HUES48 (cell line): ENCODE measurements at regions not wholly inside any gene's neighbourhood (a gene's known extent, or its start where the extent isn't known, plus 50 kb on each side); places are given as distances from the start of the nearest gene placed in this dataset.

Experiments
- H3K27ac ChIP-seq: one replicate; pipeline ENCODE4 v1.7.0; 2013; ENCODE audit warnings: low read depth, low read length, inconsistent platforms
- H3K27me3 ChIP-seq: 2 replicates; pipeline ENCODE4 v1.6.1; 2013; ENCODE audit warnings: mild to moderate bottlenecking, low read length; ENCODE audit not compliant: control insufficient read depth, insufficient read depth
- H3K36me3 ChIP-seq: 2 replicates; pipeline ENCODE4 v1.6.1; 2013; ENCODE audit warnings: low read length; ENCODE audit not compliant: control insufficient read depth, insufficient read depth
- H3K4me1 ChIP-seq: 2 replicates; pipeline ENCODE4 v1.6.1; 2013; ENCODE audit warnings: mild to moderate bottlenecking, low read length; ENCODE audit not compliant: control insufficient read depth, insufficient read depth
- H3K4me3 ChIP-seq: 2 replicates; pipeline ENCODE4 v1.5.1; 2013; ENCODE audit warnings: mild to moderate bottlenecking, low read depth, low read length
- H3K9ac ChIP-seq: 2 replicates; pipeline ENCODE4 v1.6.1; 2013; ENCODE audit warnings: mild to moderate bottlenecking, low read depth, low read length, moderate library complexity
- H3K9me3 ChIP-seq: 2 replicates; pipeline ENCODE4 v1.6.1; 2013; ENCODE audit warnings: low read length; ENCODE audit not compliant: control insufficient read depth, insufficient read depth

DNA sequence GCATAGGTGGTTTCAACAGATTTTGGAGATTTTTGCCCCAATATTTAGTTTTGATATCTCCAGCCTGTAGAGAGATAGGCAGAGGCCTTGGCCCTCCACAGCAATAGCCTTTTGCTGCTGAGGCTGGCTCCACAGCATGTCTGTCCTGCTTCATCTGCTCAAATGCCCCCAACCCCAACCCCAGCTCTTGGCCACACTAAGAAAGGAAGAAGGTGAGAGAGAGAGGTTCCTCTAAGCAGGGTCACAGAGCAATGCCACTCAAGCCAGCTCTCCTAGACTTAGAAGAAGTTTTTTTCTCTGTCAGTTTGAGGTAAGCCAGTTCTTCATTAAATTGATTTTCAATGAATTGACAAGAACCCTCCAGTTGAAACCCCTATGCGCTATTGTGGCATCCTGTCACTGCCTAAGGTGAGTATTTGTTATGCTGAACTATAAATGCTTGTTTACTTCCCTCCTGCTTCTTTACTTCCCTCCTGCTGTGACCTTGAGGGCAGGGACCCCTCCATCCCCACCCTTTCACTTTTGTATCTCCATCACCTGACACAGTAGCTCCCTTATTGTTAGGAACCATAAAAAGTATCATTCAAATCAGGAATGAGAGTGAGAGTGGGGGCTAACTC, 366.2 kb upstream of the CNR1 start:
- Histone ChIP-seq H3K36me3 (no peaks in the 10 kb centered on the region), H3K4me3 (no peak overlapping the region), H3K27ac (no peak overlapping the region), H3K9ac (no peak overlapping the region), H3K9me3 (peaks cover 6% of the 10 kb centered on the region; the same call in 1 of the 2 replicates), H3K27me3 (no peaks in the 10 kb centered on the region), H3K4me1 (peaks cover 15% of the 10 kb centered on the region; the same call in 1 of the 2 replicates)

DNA sequence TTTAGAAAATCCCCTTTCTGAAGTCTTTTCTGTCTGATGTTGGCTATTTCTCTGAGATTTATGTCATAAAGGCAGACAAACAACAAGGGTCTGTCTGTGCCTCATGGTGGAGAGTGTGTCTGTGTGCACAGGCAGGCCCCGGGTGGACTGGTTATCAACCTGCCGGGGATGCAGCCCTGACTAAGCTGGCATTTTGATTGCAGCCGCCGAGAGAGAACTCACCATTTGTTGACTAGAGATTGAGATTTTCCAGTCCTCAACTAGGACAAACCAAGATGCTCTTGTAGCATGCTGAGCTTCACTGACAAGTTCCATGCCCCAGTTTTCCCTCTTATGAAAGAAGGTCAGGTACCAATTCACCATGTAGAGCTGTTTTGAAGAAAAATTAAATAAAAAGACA, 363.6 kb upstream of the CNR1 start:
- Histone ChIP-seq H3K27me3 (no peaks in the 10 kb centered on the region), H3K4me3 (no peak overlapping the region), H3K27ac (no peak overlapping the region), H3K4me1 (peaks cover 15% of the 10 kb centered on the region; the same call in 1 of the 2 replicates), H3K9me3 (peaks cover 7% of the 10 kb centered on the region; the same call in 1 of the 2 replicates), H3K9ac (no peak overlapping the region), H3K36me3 (no peaks in the 10 kb centered on the region)

DNA sequence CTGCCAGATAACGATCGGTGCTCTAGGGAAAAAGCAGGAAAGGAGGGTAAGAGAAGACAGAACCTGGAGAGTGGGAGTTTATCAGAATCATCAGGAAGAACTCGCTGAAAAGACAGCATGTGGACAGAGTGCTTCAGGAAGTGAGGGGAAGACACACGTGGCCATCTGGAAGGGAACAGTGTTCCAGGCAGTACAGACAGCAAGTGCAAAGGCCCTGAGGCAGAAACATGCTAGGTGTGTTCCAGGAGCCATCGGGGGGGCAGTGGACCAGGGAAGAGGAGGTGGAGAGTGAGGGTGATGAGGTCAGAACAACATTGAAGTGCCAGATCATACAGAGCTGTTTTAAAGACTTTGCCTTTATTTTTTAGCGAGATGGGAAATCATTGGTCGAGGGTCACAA, 354.3 kb upstream of the CNR1 start:
- H3K9me3 ChIP-seq: no peaks in the 10 kb centered on the region
- H3K9ac ChIP-seq: no peak overlapping the region
- H3K27ac ChIP-seq: no peak overlapping the region
- no peaks in the 10 kb centered on the region for H3K4me1 ChIP-seq
- H3K36me3 ChIP-seq: no peaks in the 10 kb centered on the region
- H3K27me3 ChIP-seq: no peaks in the 10 kb centered on the region
- H3K4me3 ChIP-seq: no peak overlapping the region

DNA sequence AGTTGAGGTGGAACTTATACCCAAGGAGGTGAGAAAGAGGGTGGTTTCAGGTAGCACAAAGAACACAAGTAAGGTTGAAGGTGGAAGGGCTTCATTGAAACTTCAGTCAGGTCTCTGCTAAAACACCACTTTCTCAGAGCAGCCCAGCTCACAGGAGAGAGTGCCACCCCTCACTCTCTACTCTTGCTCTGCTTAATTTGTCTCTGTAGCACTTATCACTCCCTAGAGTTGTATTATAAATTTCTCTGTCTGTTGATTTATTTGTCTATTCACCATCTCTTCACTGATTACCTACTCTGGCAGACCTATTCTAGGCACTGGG, 353.8 kb upstream of the CNR1 start:
- H3K36me3 ChIP-seq: no peaks in the 10 kb centered on the region
- no peak overlapping the region for H3K27ac ChIP-seq
- H3K27me3 ChIP-seq: no peaks in the 10 kb centered on the region
- no peak overlapping the region for H3K4me3 ChIP-seq
- H3K9me3 ChIP-seq: no peaks in the 10 kb centered on the region
- no peaks in the 10 kb centered on the region for H3K4me1 ChIP-seq
- H3K9ac ChIP-seq: no peak overlapping the region

DNA sequence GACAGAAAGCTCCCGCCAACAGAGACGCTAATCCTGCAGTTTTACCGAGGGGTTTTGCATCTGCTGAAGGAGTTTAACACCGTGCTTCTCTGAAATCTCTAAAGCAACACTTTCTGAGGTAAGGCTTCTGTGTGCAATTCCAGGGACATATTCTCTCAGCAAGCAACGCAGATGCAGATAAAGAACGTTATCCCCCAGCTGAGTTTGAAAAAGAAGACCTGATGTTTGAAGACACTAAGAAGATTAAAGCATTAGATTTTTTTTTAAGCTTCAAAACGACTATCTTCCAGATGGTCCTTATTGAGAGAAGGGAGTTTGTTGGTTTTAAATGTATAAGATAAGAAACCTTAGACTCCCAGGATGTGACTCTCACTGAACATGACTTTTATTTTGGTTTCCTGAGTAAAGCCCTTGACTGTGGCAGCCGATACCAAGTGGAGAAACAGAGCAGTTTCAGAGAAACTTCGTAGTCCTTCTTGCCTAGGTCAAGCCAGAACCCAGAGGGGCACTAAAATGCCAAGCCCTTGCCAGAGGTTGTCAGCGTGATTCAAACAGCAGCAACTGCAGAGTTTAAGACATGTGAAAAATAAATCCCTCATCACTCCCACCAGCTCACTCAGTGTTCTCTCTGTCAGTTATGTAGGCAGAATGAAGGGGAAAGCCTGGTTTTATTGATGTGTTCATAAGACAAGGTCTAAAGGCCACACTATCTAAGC, 353.3 kb upstream of the CNR1 start:
- H3K4me3 ChIP-seq: no peak overlapping the region
- H3K36me3 ChIP-seq: no peaks in the 10 kb centered on the region
- H3K9ac ChIP-seq: no peak overlapping the region
- no peak overlapping the region for H3K27ac ChIP-seq
- no peaks in the 10 kb centered on the region for H3K27me3 ChIP-seq
- H3K4me1 ChIP-seq: no peaks in the 10 kb centered on the region
- H3K9me3 ChIP-seq: no peaks in the 10 kb centered on the region

DNA sequence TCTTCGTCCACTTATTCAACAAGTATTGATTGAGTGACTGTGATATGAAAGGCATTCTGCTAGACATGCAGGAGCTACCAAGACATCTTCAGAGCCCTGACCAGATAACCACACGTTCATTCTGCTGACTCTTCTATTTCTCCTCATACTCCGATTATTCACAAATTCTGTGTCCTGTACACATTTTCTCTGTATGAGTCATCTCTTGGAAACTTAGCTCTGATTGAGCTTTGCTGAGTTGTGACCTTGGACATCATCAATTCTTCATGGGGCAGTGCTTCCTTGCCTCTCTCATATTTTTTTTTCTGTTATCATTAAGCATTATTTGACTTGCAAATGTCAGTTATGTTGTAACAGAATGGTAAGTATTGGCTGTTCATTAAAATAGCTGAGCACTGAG, 351.6 kb upstream of the CNR1 start:
- no peaks in the 10 kb centered on the region for H3K4me1 ChIP-seq
- H3K4me3 ChIP-seq: no peak overlapping the region
- H3K27me3 ChIP-seq: no peaks in the 10 kb centered on the region
- no peaks in the 10 kb centered on the region for H3K36me3 ChIP-seq
- no peak overlapping the region for H3K27ac ChIP-seq
- no peaks in the 10 kb centered on the region for H3K9me3 ChIP-seq
- no peak overlapping the region for H3K9ac ChIP-seq

DNA sequence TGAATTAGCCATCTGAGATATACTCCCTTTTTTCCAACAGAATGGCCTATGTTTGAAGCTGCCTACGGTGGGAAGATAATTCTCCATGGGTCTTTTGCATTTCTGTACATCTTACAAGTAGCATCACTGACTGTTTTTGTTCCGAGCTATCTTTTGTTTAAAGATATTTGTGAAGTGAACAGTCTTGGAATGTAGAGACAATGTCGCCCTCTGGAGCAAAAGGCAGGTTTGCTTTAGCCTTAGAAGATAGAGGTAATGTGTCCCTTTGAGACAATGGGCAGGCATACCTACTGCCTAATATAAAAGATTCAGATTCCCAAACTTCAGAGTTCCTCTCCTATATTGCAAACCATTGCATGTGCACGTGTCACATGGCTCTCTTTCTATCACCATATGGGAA, 347.8 kb upstream of the CNR1 start:
- Histone ChIP-seq H3K27me3 (no peaks in the 10 kb centered on the region), H3K4me1 (no peaks in the 10 kb centered on the region), H3K36me3 (no peaks in the 10 kb centered on the region), H3K4me3 (no peak overlapping the region), H3K27ac (no peak overlapping the region), H3K9ac (no peak overlapping the region), H3K9me3 (no peaks in the 10 kb centered on the region)

DNA sequence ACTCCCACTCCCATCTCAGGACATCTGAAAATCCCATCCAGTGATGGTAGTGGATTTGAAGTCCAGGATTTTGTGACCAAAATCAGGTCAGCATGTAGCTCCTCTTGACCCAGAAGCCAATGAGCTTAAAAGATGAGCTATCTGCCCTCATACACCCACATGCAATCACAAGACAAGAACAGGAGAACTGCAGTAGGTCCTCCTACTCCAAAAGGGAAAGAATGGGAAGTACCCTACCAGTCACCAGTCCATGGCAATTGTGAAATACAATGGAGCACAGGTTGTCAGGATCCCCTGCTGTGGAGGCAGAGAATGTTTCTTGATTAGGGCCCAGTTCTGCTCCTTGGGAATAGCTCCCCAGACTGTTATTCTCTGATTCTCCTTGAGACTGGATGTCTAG, 347.3 kb upstream of the CNR1 start:
- no peaks in the 10 kb centered on the region for H3K4me1 ChIP-seq
- no peak overlapping the region for H3K27ac ChIP-seq
- no peak overlapping the region for H3K4me3 ChIP-seq
- H3K27me3 ChIP-seq: no peaks in the 10 kb centered on the region
- no peaks in the 10 kb centered on the region for H3K36me3 ChIP-seq
- H3K9ac ChIP-seq: no peak overlapping the region
- no peaks in the 10 kb centered on the region for H3K9me3 ChIP-seq

DNA sequence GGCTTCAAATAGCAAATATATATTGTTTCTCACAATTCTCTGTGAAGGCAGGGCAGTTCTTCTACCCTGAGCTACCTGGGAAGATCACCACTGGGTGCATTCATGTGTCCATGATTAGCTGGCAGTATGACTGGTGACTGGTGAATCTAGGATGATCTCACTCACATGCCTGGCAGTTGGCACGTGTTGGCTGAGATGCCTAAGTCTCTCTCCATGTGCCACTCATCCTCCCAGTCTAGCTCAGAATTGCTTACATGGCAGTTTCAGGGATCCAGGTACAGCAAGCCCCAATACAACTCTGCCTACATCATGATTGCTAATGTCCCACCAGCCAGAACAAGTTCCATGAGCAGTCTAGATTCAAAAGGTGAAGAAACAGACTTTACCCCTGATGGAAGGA, 346.8 kb upstream of the CNR1 start:
- H3K9ac ChIP-seq: no peak overlapping the region
- H3K9me3 ChIP-seq: no peaks in the 10 kb centered on the region
- no peak overlapping the region for H3K4me3 ChIP-seq
- H3K36me3 ChIP-seq: no peaks in the 10 kb centered on the region
- H3K4me1 ChIP-seq: no peaks in the 10 kb centered on the region
- no peak overlapping the region for H3K27ac ChIP-seq
- H3K27me3 ChIP-seq: no peaks in the 10 kb centered on the region

DNA sequence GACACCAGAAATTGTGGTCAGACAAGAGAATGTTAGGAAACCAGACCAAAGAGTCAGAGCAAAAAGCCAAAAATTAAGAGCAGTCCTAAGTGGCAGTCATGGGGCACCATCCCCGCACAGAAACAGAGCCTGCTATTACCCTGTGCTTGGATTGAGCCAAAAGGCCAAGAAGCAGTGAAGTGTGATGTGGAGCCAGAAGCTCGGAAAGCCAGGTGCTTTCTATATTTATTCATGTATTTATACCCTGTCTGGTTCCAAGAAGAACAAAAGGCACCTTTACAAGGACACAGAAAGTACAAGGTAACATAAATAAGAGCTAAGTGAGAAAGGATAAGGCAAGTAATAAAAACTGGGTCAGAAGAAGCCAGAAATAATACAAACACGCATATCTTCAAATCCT, 336.2 kb upstream of the CNR1 start:
- H3K9me3 ChIP-seq: no peaks in the 10 kb centered on the region
- H3K27me3 ChIP-seq: no peaks in the 10 kb centered on the region
- H3K4me3 ChIP-seq: no peak overlapping the region
- no peak overlapping the region for H3K27ac ChIP-seq
- no peaks in the 10 kb centered on the region for H3K36me3 ChIP-seq
- no peaks in the 10 kb centered on the region for H3K4me1 ChIP-seq
- H3K9ac ChIP-seq: no peak overlapping the region

DNA sequence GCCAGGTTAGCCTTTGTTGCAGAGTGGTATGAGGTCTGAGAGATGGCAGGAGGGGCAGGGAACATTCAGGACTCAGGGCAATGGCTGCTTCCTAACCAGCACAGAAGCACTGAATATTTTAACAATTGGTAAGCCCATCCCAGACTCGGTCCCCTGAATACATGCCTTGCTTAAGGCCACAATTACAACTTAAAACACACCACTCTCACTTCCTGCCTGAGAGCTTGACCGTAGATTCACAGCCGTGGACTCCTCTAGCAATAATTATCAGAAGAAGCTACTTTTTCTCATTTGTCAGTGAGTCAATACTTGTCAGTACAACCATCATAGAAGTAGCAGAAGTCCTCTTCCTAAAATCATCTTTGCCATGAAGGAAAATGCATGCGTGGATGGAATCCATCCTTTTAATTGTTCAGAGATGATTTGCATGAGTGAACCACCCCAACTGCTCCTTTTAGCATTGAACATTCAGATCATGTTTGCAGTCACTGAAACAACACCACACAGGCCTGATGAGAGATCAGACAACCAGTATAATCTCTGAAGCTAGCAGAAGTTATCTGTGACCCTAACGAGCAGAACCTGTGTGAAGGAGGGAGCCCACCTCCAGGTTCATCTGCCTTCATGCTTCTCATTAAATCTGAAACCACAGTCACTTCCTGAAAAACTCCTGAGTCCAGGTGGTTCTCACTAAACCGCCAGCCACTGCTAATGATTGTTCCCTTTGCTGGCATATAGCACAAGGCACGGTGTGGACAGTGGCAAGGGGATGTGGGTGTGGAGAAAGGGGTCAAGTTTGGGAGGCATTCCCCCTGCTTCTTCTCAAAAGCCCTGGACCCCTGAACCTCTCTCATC, 333.9 kb upstream of the CNR1 start:
- Histone ChIP-seq H3K9me3 (no peaks in the 10 kb centered on the region), H3K9ac (no peak overlapping the region), H3K27me3 (no peaks in the 10 kb centered on the region), H3K36me3 (no peaks in the 10 kb centered on the region), H3K4me3 (no peak overlapping the region), H3K27ac (no peak overlapping the region), H3K4me1 (no peaks in the 10 kb centered on the region; the same call in 1 of the 2 replicates)
